ENCODE measurements at regions not wholly inside any gene's neighbourhood (a gene's known extent, or its start where the extent isn't known, plus 50 kb on each side); places are given as distances from the start of the nearest gene placed in this dataset.
"Not testable (repeated sequence)": the region's sequence is repeated elsewhere in the genome, so short reads cannot be mapped to it uniquely, and the experiment has no call there.

DNA sequence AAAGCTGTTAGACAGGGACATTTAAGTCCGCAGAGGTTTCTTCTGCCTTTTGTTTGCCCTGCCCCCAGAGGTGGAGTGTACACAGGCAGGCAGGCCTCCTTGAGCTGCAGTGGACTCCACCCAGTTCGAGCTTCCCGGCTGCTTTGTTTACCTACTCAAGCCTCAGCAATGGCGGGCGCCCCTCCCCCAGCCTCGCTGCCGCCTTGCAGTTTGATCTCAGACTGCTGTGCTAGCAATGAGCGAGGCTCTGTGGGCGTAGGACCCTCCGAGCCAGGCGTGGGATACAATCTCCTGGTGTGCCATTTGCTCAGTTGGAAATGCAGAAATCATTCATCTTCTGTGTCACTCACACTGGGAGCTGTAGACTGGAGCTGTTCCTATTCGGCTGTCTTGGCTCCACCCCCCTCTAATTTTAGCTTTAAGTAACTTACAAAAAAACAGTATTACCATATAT lies 171.5 kb downstream of the PLCE1 start:
- H3K4me2 ChIP-seq (ENCODE audit: insufficient read depth in 1 of 2, low read depth in 2 of 2, low read length in 2 of 2); H3K23me2 ChIP-seq (ENCODE audit: low read depth, low read length); H3K4me3 ChIP-seq (ENCODE audit: extremely low read depth in 1 of 4, insufficient read depth in 2 of 4, low read depth in 3 of 4, low read length in 4 of 4); POLR2A ChIA-PET (ENCODE audit: partially characterized antibody); H2AK5ac ChIP-seq (ENCODE audit: low read depth, low read length); FAIRE-seq; DNase-seq (ENCODE audit: low read depth in 1 of 2, low spot score in 2 of 2); H3K23ac ChIP-seq (ENCODE audit: insufficient read length); H3K79me2 ChIP-seq (ENCODE audit: control insufficient read depth in 1 of 2, insufficient read depth in 2 of 2, low read length in 2 of 2); H3K9me3 ChIP-seq (ENCODE audit: insufficient read depth in 2 of 2, low read depth in 1 of 2, low read length in 1 of 2); H3K56ac ChIP-seq (replicated peaks; ENCODE audit: insufficient read length, low read depth, low read length); H3K36me3 ChIP-seq (ENCODE audit: control insufficient read depth in 2 of 4, insufficient read depth in 4 of 4, low read length in 3 of 4); H2BK5ac ChIP-seq (ENCODE audit: low read depth, low read length); H3K4ac ChIP-seq (replicated peaks; ENCODE audit: insufficient read length, low read depth, low read length); H3K79me1 ChIP-seq (ENCODE audit: low read depth, low read length); H3K27me3 ChIP-seq (replicated peaks in 1 of 4; ENCODE audit: control insufficient read depth in 3 of 4, extremely low read depth in 1 of 4, insufficient read depth in 3 of 4, low read length in 3 of 4); H3K14ac ChIP-seq (ENCODE audit: insufficient read length); H3K18ac ChIP-seq (ENCODE audit: extremely low read depth, low read length); H2BK20ac ChIP-seq (ENCODE audit: low read length); H3K4me1 ChIP-seq (replicated peaks in 1 of 4; ENCODE audit: control insufficient read depth in 3 of 4, insufficient read depth in 4 of 4, low read length in 3 of 4); H2BK15ac ChIP-seq (ENCODE audit: low read length); H2BK12ac ChIP-seq (ENCODE audit: low read depth, low read length); H4K91ac ChIP-seq (replicated peaks; ENCODE audit: insufficient read length, low read length); H3K9ac ChIP-seq (replicated peaks in 1 of 4; ENCODE audit: extremely low read depth in 1 of 4, low read depth in 3 of 4, low read length in 3 of 4); H2AFZ ChIP-seq (ENCODE audit: low read length); H4K8ac ChIP-seq (ENCODE audit: extremely low read depth, insufficient read depth, low read length); H4K5ac ChIP-seq (ENCODE audit: insufficient read length, low read depth, low read length); H3K27ac ChIP-seq (ENCODE audit: low read depth, low read length); H2BK120ac ChIP-seq (replicated peaks; ENCODE audit: low read depth, low read length); H4K20me1 ChIP-seq (replicated peaks in 1 of 2; ENCODE audit: control insufficient read depth in 1 of 2, insufficient read depth in 2 of 2, low read length in 2 of 2): not testable (repeated sequence)
- WGBS, 2 experiments (ENCODE audit: extremely low coverage in 1 of 2, insufficient coverage in 1 of 2, insufficient read length in 1 of 2, insufficient replicate concordance in 2 of 2, low coverage in 1 of 2, low lambda C conversion rate in 2 of 2, missing lambda C conversion rate in 1 of 2) = 92% methylated on average over 9 of the region's 12 CpGs; no CpG with 5 or more reads in 1 of the 2 experiments
- CTCF ChIA-PET (ENCODE audit: partially characterized antibody) = interaction anchor here (1.1 to 2.0 kb wide), 2 partner anchors 14 to 248 kb away, joined by 3 to 5 read pairs; no protein-coding TSS in a partner anchor

Measured in H1 (cell line).